ENCODE measurements at regions not wholly inside any gene's neighbourhood (a gene's known extent, or its start where the extent isn't known, plus 50 kb on each side); places are given as distances from the start of the nearest gene placed in this dataset.

GRCh38 chr3:99485286-99485685, 153.1 kb upstream of the COL8A1 start:
- Histone ChIP-seq H3K9me3 (ENCODE audit: low read depth) (peaks cover 8% of the 10 kb centered on the region), H3K4me2 (no peak overlapping the region), H3K27me3 (no peaks in the 10 kb centered on the region), H4K20me1 (ENCODE audit: low read depth) (no peaks in the 10 kb centered on the region), H3K9ac (no peak overlapping the region), H3F3A (ENCODE audit: low read depth) (no peaks in the 10 kb centered on the region), H3K27ac (no peak overlapping the region), H3K4me3 (no peak overlapping the region), H3K79me2 (ENCODE audit: low read depth) (no peaks in the 10 kb centered on the region), H3K4me1 (peaks cover 6% of the 10 kb centered on the region), H3K36me3 (no peaks in the 10 kb centered on the region), H2AFZ (replicated peaks) (no peak overlapping the region)
- Mint-ChIP-seq H3K27me3 (ENCODE audit: insufficient read depth, low read depth) (no peaks in the 10 kb centered on the region), H3K4me3 (no peak overlapping the region), H3K4me1 (peaks cover 13% of the 10 kb centered on the region), H3K36me3 (no peaks in the 10 kb centered on the region), H3K27ac (no peak overlapping the region), H3K9me3 (peaks cover 19% of the 10 kb centered on the region)
- TF ChIP-seq EZH2phosphoT487 (IDR thresholded peaks at IDR 0.05) (no peak), CTCF (IDR thresholded peaks at IDR 0.05) (no peak), EZH2 (IDR thresholded peaks at IDR 0.05) (no peak)
- DNase-seq (ENCODE audit: low spot score), result no peak

- peak; percentile 49 for DNase-seq (ENCODE audit: low spot score)
- no peaks in the 10 kb centered on the region for H3K27me3 Mint-ChIP-seq (ENCODE audit: insufficient read depth, low read depth)
- Histone ChIP-seq H2AFZ (replicated peaks) (no peak overlapping the region), H3F3A (ENCODE audit: low read depth) (no peaks in the 10 kb centered on the region), H3K4me2 (no peak overlapping the region), H3K27me3 (no peaks in the 10 kb centered on the region), H3K36me3 (no peaks in the 10 kb centered on the region), H3K79me2 (ENCODE audit: low read depth) (no peaks in the 10 kb centered on the region), H4K20me1 (ENCODE audit: low read depth) (no peaks in the 10 kb centered on the region), H3K27ac (no peak overlapping the region), H3K9ac (no peak overlapping the region), H3K4me3 (no peak overlapping the region), H3K9me3 (ENCODE audit: low read depth) (peaks cover 7% of the 10 kb centered on the region), H3K4me1 (peaks cover 6% of the 10 kb centered on the region)
- no peak overlapping the region for H3K4me3 Mint-ChIP-seq
- peaks cover 13% of the 10 kb centered on the region for H3K4me1 Mint-ChIP-seq
- H3K36me3 Mint-ChIP-seq, result no peaks in the 10 kb centered on the region
- TF ChIP-seq EZH2 (IDR thresholded peaks at IDR 0.05) (no peak), EZH2phosphoT487 (IDR thresholded peaks at IDR 0.05) (no peak), CTCF (IDR thresholded peaks at IDR 0.05) (no peak)
- H3K27ac Mint-ChIP-seq, result no peak overlapping the region
- peaks cover 19% of the 10 kb centered on the region for H3K9me3 Mint-ChIP-seq
Observed at GRCh38 chr3:99484871-99485270, 153.5 kb upstream of the COL8A1 start.

- Histone ChIP-seq H2AFZ (replicated peaks) (no peak overlapping the region), H3K4me3 (no peak overlapping the region), H3K36me3 (no peaks in the 10 kb centered on the region), H3K4me1 (peaks cover 6% of the 10 kb centered on the region), H4K20me1 (ENCODE audit: low read depth) (no peaks in the 10 kb centered on the region), H3K27me3 (no peaks in the 10 kb centered on the region), H3K9me3 (ENCODE audit: low read depth) (no peaks in the 10 kb centered on the region), H3F3A (ENCODE audit: low read depth) (no peaks in the 10 kb centered on the region), H3K27ac (no peak overlapping the region), H3K4me2 (no peak overlapping the region), H3K9ac (no peak overlapping the region), H3K79me2 (ENCODE audit: low read depth) (no peaks in the 10 kb centered on the region)
- H3K4me3 Mint-ChIP-seq, result no peak overlapping the region
- H3K4me1 Mint-ChIP-seq, result peaks cover 13% of the 10 kb centered on the region
- no peak for DNase-seq (ENCODE audit: low spot score)
- no peaks in the 10 kb centered on the region for H3K36me3 Mint-ChIP-seq
- no peak overlapping the region for H3K27ac Mint-ChIP-seq
- H3K27me3 Mint-ChIP-seq (ENCODE audit: insufficient read depth, low read depth), result no peaks in the 10 kb centered on the region
- TF ChIP-seq EZH2phosphoT487 (IDR thresholded peaks at IDR 0.05) (no peak), EZH2 (IDR thresholded peaks at IDR 0.05) (no peak), CTCF (IDR thresholded peaks at IDR 0.05) (no peak)
- peaks cover 17% of the 10 kb centered on the region for H3K9me3 Mint-ChIP-seq
Observed at GRCh38 chr3:99483841-99484240, 154.6 kb upstream of the COL8A1 start.

Data from neural progenitor cell (in vitro differentiated cells).